GM18868 (cell line): ENCODE measurements at regions not wholly inside any gene's neighbourhood (a gene's known extent, or its start where the extent isn't known, plus 50 kb on each side); places are given as distances from the start of the nearest gene placed in this dataset.
"Not testable (repeated sequence)": the region's sequence is repeated elsewhere in the genome, so short reads cannot be mapped to it uniquely, and the experiment has no call there.

ENCODE experiments used
- ATAC-seq: cut with Tn5 transposase; IDR thresholded peaks from one replicate; pipeline ENCODE4 v1.9.1; 2021; ENCODE audit warnings: mild to moderate bottlenecking, moderate library complexity; ENCODE audit not compliant: unreplicated experiment

DNA sequence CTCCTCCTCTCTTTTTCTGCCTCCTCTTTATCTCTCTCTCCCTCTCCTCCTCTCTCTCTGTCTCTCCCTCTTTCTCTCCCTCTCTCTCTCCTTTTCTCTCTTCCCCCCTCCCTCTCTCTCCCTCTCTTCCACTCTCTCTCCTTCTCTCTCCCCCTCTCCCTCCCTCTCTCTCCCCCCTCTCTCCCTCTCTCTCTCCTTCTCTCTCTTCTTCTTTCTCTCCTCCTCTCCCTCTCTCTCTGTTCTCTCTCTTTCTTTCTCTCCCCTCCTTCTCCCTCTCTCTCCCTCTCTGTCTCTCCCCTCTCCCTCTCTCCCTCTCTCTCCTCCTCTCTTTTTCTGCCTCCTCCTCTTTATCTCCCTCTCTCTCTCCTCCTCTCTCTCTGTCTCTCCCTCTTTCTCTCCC lies 197.4 kb downstream of the UQCRFS1 start:
- ATAC-seq, result no peak

DNA sequence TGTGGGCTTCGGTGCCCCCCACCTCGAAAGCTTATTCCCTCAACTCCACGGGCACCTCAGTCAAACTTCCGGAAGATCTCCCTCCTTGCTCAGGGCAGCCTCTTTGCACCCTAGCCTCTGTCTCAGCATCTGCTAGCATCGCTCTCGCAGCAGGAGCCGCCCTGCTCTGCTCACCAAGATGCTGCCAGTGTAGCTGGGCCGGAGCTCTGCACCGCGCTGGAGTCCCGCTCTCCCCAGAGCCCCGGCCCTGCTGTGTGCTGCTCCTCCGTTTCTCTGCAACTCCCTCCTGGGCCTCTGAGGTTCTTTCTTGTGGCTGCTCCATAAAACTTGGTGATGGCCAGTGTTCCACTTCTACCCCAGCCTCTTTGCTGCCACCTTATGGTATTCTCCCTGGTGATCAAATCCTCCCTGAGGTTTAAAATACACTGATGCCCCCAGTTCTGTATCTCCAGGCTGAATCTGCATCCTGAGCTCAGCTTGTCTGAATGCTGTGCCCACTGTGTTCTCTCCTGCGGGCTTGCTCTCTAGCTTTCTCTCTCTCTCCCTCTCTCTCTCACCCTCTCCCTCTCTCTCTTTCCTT lies 198.0 kb downstream of the UQCRFS1 start:
- no peak for ATAC-seq

DNA sequence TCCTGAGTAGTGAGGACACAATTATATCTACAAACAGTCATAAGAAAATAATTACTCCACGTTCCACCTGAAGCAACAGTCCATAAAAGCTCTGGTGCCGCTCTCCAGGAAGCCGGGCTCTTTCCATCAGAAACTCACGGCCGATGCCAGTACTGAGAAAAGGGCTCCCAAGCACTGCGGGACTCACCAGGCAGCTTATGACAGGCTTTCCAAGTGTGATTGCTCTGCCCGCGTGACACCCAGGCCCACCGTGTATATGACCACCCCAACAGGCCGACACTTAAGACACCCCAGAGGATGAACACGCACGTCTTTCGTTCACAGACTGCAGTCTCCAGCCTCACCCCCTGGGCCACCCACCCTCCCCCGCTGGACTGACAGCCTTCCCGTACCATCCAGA lies 199.0 kb downstream of the UQCRFS1 start:
- ATAC-seq, result no peak

DNA sequence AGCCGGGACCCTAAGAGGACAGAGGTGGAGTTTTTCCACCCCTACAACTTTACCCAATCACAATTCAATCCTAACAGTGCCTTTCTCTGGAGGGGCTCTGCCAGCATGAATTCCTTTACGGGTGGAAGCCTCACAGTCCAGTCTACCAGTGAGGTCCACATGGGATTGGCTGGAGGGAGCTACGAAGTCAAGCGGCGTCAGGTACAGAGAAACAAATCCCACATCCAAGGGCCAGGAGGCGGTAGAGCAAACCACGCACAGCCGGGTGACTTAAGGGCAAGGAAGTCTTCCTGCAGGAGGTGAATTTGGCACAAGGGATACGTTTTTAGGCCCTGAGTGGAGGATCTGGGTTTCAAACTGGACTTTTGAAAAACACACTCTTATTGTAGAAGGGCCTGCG lies 199.6 kb downstream of the UQCRFS1 start:
- ATAC-seq, result no peak

DNA sequence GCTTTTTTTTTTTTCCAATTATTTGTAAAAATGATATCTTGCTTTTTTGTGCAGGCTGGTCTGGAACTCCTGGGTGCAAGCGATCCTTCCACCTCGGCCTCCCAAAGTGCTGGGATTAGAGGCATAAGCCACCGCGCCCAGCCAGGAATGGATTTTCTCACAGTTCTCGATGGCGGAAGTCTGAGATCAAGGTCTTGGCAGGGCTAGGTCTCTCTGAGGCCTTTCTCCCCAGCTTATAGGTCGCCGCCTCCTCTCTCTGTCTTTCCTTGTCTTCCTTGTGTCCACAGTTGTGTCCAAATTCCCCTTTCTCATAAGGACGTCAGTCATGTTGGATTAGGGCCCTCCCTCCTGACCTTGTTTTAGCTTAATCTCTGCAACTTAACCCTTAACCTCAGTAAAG lies 200.5 kb downstream of the UQCRFS1 start:
- ATAC-seq, result no peak

DNA sequence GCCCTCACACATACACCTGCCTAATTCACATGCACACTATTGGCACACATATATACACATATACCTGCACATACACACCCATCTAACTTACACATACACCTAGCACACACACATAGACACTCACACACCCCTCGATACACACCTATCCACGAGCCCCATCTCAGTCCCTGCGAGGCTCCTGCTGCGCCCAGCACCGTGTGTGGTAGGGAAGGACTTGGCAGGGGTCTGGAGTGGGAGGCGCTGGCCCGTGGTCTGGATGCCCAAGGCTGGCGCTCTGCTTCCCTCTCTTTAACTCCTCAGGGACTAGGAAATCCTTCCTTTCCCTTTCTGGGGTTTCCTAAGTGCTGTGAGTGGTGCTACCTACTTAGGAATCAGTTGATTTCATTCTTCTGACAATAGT lies 202.7 kb downstream of the UQCRFS1 start:
- no peak for ATAC-seq

DNA sequence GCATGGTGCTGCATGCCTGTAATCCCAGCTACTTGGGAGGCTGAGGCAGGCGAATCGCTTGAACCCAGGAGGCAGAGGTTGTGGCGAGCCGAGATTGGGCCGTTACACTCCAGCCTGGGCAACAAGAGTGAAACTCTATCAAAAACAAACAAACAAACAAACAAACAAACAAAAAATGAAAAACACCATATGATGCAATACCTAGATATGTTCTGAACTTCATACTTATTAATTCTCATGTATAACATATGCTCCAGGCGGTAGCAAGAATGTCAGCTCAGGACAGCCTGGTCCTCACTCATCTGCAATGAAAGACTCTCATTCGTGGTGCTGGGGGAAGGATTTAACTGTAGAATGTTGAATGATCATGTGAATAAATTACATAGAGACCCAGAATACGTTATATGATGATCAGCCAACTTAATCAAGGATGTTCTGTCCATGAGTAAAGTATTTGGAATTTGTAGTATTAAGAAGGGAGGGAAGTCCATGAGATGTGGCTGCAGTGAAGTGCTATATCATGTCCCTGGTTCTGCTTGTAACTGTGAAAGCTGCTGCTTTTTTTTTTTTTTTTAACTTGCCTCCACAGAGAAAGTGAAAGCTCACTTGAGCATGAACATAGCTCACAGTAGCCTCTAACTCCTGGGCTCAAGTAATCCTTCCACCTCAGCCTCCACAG lies 206.8 kb downstream of the UQCRFS1 start:
- ATAC-seq, result no peak

DNA sequence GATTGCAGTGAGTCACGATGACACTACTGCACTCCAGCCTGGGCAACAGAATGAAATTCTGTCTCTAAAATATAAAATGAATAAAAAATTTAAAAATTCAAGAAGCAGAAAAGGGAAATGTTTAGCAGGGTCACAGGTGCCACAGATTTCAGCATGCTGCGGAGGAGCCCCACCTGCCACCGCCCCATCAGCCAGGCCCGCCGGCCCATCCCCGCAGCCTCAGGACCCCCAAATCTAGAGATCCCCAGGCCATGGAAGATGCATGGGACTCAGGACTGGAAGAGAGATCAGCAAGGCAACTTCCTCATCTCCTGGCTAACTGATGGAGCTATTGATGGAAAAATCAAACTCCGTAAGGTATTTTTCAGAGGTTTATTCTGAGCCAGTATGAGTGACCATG lies 208.2 kb downstream of the UQCRFS1 start:
- no peak for ATAC-seq

DNA sequence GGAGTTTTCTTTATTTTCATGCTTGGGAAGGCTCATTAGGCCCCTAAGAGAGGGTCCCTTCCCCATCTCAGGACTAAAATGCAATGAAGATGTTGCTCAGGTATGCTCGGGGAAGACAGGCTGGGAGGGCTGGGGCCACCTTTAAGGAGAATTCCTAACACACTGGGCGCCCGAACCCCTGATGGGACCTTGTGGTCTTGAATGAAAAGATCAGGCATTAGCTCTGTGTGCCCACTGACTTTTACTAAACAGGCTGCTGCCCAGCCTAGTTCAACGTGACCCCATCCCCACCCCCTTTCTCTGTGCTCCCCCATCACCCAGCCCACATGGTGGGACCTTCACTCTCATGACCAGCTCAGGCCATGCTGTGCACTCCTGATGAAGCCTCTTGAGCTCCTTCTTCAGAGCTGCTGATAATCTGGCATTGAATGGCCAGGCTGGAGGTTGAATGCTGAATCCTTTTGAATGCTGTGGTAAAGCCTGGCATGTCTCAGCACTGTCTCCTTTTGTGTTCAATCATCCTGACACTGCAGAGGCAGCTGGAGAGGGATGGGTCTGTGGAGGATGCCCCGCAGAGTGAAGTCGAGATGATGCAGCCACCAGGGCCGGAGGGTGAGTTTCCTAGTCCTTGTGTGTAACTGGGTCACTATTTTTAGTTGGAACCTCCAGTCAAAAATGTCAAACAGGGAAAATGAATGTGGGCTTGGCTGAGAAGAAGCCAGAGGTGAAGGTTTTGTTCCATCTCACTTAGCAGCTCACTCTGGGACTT lies 209.1 kb downstream of the UQCRFS1 start:
- no peak for ATAC-seq

DNA sequence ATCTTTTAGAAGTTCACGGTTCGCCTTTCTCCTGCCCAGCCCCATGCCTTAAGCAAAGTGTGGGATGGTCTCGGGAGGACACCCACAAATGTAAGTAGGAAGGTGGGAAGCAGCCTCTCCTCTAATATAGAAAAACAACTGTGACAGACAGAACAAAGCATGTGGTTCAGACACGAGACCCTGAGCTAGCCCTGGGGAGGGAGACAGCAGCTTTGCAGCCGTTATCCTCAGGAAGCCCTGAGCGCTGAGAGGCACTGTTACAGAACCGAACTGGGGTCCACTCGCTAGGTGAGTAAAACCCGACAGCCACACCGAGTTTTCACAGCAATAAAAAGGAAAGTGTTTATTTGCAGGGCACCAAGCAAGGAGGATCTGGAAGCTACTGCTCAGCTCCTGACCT lies 210.6 kb downstream of the UQCRFS1 start:
- ATAC-seq, result no peak

DNA sequence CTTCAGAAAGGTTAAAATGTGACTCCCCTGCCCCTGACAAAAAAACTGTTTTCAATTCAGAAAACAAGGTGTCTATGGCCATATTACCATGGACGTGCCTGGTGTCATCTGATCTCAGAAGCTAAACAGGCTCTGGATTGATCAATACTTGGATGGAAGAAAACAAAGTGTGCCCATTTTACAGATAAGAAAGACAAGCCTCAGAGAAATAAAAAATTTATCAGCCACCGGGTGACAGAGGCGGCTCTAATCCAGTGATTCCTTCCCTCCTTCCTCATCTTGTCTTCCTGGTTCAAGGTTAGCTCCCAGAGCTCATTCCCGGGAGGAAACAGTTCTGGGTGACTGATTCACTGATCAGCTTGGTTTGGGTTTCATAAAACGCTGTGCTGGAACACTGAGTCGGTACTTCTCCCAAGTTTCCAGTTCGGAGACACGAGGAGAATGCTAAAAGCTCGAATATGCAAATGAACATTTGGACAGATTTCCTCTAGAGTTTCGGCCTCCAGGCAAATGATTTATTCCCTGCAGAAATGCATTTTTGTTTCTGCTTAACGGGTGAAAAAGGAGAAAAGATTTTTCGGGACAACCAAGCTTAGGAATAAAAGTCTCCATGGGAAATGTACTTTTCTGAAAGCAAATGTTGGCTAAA lies 211.2 kb downstream of the UQCRFS1 start:
- no peak for ATAC-seq

DNA sequence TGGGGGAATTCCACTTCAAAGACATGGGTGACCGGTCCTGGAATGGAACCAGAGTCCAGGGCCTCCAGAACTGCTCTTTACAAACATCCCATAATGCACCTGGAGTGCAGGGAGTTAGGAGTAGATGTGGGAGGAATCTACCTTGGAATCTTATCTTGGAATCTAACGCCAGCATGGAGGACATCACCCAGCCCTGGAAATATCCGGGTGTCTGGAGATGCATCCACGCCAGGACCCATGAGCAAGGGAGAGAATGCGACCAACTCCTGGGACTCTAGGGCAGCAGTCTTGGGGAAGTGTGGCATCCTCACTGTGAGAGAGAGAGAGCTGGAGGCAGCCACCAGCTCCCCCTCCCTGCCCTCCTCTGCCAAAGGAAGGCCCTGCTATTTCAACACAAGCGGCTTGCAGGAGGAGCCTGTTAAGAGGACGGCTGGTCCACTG lies 211.8 kb downstream of the UQCRFS1 start:
- no peak for ATAC-seq

DNA sequence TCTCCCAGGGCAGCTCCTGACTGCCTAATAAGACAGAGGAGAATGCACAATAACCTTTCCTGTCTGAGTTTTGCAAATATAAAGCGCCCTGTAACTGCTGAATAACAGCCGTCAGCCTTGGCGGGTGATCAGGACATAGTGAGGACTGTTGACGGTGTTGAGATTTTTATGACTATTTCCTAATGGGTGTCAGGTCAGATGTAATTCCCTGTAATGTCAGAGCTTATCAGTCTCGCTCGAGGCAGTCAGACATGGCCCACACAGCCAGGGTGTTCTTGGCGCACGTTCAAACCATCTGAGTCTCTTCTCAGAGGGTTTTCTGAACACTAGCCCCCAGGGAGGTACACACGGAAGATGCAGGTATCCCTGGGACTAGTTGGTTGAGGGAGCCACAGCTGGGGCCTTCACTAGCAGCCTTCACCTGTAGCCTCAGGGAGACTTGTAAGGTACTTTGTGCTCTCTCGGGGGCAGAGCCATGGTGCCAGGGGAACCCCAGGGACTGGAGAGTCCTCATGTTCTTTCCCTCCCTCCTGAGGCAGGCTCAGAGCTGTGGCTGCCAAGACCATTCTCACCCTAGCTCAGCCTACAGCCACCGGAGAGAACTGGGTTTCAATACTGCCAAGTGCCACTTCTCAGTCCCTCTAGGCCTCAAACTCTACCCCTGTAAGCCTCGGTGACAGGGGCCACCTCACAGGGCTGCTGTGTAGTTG lies 213.1 kb downstream of the UQCRFS1 start:
- no peak for ATAC-seq

DNA sequence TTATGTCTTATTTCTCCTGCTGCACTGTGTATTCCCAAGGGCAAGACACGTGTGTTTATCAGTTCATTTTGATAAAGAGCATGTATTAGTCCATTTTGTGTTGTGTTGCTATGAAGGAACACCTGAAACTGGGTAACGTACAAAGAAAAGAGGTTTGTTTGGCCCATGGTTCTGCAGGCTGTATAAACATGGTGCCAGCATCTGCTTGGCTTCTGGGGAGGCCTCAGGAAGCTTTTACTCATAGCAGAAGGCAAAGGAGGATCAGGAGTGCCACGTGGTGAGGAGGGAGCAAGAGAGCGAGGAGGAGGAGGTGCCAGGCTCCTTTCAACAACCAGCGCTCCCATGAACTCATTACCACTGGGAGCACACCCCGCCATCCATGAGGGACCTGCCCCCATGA lies 214.0 kb downstream of the UQCRFS1 start:
- ATAC-seq, result no peak

DNA sequence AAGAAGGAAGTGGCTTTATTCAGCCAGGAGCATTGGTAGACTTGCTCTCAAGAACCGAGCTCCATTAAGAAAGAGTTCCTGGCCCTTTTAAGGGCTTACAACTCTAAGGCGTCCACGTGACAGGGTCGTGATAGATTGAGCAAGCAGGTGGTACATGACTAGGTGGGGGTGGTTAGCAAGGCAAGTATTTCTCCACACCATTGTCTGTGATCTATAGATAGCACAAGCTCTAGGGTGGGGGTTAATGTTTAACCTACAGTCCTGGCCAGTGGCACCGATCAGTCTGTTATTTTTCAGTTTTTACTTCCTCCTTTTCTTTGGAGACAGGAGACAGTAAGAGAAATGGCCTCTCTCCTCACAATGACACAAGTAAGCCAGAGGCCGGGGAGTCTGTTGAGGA lies 215.1 kb downstream of the UQCRFS1 start:
- not testable (repeated sequence) for ATAC-seq

DNA sequence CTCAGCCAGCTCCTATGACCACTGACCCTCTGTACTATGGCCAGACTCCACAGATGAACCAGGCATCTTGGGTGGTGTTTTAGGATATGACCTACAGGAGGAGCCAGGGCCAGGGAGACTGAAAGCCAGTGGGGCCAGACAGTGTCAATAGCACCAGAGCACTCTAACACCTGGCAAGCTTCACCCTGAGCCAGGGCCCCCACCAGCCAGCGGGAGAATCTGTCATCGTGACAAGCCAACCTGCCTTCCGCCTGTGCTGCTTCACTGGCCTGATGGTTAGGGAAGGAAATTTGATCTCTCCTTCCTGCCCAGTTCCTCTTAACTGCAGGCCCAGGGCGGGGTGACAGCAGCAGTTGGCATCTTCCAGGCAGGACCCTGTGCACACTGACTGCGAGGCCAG lies 222.4 kb downstream of the UQCRFS1 start:
- no peak for ATAC-seq

DNA sequence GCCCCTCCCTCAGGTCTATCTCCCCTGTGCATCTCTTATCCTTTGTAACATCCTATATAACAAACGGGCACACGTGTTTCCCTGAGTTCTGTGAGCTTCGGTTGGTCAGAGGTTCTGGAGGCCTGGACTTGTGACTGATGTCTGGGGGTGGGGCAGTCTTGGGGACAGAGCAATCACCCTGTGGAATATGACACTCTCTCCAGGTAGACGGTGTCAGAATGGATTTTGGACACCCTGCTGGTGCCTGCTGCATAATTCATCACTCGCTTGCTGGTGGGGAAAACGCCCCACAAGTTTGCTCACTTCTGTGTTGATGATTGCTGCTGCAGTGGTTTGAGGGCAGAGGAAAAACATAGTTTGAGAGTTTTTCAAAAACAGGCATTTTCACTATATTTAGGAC lies 223.2 kb downstream of the UQCRFS1 start:
- ATAC-seq, result no peak

DNA sequence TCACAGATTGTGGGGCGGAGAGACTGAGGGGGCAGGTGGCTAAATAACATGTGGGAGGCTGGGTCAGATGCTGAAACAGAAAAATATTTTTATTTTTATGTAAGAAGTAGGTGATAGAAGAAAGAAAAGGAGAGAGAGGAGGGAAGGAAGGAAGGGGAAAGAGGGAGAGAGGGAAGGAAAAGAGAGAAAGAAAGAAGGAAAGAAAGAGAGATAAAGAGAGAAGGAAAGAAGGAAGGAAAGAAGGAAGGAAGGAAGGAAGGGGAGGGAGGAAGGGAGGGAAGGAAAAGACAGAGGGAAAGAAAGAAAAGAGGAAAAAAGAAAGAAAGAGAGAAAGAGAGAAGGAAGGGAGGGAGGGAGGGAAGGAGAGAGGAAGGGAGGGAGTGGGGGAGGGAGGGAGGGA lies 224.9 kb downstream of the UQCRFS1 start:
- ATAC-seq, result no peak

DNA sequence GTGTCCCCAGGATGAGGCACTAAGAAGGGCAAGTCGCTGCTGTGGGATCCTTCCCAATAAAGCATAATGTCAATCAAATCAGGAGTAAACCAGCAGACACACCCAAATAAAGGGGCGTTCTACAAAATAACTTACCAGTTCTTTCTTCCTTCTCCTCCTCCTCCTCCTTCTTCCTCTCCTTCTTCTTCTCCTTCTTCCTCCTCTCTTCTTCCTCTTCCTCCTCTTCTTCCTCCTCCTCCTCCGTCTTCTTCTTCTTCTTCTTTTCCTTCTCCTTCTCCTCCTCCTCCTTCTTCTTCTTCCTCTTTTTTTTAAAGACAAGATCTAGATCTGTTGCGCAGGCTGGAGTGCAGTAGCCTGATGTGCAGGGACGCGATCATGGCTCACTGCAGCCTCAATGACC lies 225.8 kb downstream of the UQCRFS1 start:
- ATAC-seq, result no peak

DNA sequence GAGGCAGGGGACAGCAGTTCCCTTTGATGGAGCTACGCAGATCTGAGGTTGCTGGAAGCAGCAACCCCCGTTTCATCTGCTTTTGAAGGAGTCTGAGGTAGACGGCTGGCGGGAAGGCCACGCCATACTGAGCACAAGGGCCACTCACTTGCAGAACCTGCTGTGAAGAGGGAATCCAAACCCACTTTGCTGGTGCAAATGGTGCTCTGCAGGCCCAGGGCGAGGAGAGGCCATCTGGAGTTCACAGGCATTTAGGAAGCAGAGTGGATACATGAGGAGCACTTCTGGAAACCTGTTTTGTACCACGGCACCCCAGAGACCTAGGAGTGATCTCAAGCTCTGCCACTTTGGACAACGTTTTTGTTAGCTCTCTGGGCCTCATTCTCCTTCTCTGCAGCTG lies 227.8 kb downstream of the UQCRFS1 start:
- ATAC-seq, result no peak

DNA sequence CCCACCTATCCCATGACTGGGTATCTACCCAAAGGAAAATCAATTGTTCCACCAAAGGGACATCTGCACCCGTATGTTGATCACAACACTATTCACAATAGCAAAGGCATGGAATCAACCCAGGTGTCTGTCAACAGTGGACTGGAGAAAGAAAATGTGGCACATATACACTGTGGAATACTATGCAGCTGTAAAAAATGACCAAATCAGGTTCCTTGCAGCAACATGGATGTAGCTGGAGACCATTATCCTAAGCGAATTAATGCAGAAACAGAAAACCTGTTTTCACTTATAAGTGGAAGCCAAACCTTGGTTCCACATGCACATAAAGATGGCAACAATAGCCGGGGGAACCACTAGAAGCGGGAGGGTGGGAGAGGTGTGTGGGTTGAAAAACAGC lies 228.6 kb downstream of the UQCRFS1 start:
- no peak for ATAC-seq
